ENCODE measurements at regions not wholly inside any gene's neighbourhood (a gene's known extent, or its start where the extent isn't known, plus 50 kb on each side); places are given as distances from the start of the nearest gene placed in this dataset.
"Not testable (repeated sequence)": the region's sequence is repeated elsewhere in the genome, so short reads cannot be mapped to it uniquely, and the experiment has no call there.

- DNase-seq, result no peak
- peaks cover 8% of the 10 kb centered on the region for H3K27me3 Mint-ChIP-seq
- intact Hi-C loops (cut with micrococcal nuclease), result loop anchor here (1.0 to 5.0 kb wide), 4 partner anchors 39 to 733 kb away; no protein-coding TSS in a partner anchor
- H3K27ac Mint-ChIP-seq, result no peak overlapping the region
- no peaks in the 10 kb centered on the region for H3K36me3 Mint-ChIP-seq (ENCODE audit: low read depth)
- no peaks in the 10 kb centered on the region for H3K9me3 Mint-ChIP-seq
- H3K4me1 Mint-ChIP-seq, result peaks cover 23% of the 10 kb centered on the region
- H3K4me3 Mint-ChIP-seq, result peak overlapping the region; percentile 26
Measured at GRCh38 chr10:28179743-28180099, 123.1 kb downstream of the MPP7 start.

- DNase-seq, result peak; percentile 85
- Mint-ChIP-seq H3K27ac (peak overlapping the region; percentile 85), H3K36me3 (ENCODE audit: low read depth) (no peaks in the 10 kb centered on the region), H3K4me3 (peak overlapping the region; percentile 76), H3K27me3 (peaks cover 8% of the 10 kb centered on the region), H3K9me3 (no peaks in the 10 kb centered on the region), H3K4me1 (peaks cover 23% of the 10 kb centered on the region)
- intact Hi-C loops (cut with micrococcal nuclease), result loop anchor here (1.0 to 5.0 kb wide), 4 partner anchors 40 to 733 kb away; no protein-coding TSS in a partner anchor
Measured at GRCh38 chr10:28179006-28179742, 123.7 kb downstream of the MPP7 start.

GRCh38 chr10:28177944-28178637 lies 124.8 kb downstream of the MPP7 start:
- Mint-ChIP-seq H3K27me3 (peaks cover 8% of the 10 kb centered on the region), H3K27ac (peak overlapping the region; percentile 85), H3K9me3 (no peaks in the 10 kb centered on the region), H3K4me1 (peaks cover 23% of the 10 kb centered on the region), H3K4me3 (peak overlapping the region; percentile 76), H3K36me3 (ENCODE audit: low read depth) (no peaks in the 10 kb centered on the region)
- intact Hi-C loops (cut with micrococcal nuclease), result loop anchor here (1.0 to 5.0 kb wide), 3 partner anchors 41 to 436 kb away; no protein-coding TSS in a partner anchor
- peak; percentile 73 for DNase-seq

GRCh38 chr10:28176498-28176897 lies 126.4 kb downstream of the MPP7 start:
- not testable (repeated sequence) for H3K27ac Mint-ChIP-seq; DNase-seq; H3K36me3 Mint-ChIP-seq (ENCODE audit: low read depth); H3K9me3 Mint-ChIP-seq; H3K4me3 Mint-ChIP-seq; H3K27me3 Mint-ChIP-seq
- intact Hi-C loops (cut with micrococcal nuclease), result loop anchor here (5.0 kb wide), 1 partner anchor 206 kb away; no protein-coding TSS in a partner anchor
- H3K4me1 Mint-ChIP-seq, result peaks cover 23% of the 10 kb centered on the region

GRCh38 chr10:28172223-28172610 lies 130.6 kb downstream of the MPP7 start:
- H3K27ac Mint-ChIP-seq, result no peak overlapping the region
- no peaks in the 10 kb centered on the region for H3K9me3 Mint-ChIP-seq
- H3K27me3 Mint-ChIP-seq, result no peaks in the 10 kb centered on the region
- intact Hi-C loops (cut with micrococcal nuclease), result no loop called here
- H3K36me3 Mint-ChIP-seq (ENCODE audit: low read depth), result no peaks in the 10 kb centered on the region
- no peak overlapping the region for H3K4me3 Mint-ChIP-seq
- peaks cover 5% of the 10 kb centered on the region for H3K4me1 Mint-ChIP-seq
- no peak for DNase-seq

GRCh38 chr10:28171468-28172222 lies 131.2 kb downstream of the MPP7 start:
- intact Hi-C loops (cut with micrococcal nuclease), result no loop called here
- Mint-ChIP-seq H3K27me3 (no peaks in the 10 kb centered on the region), H3K4me1 (peaks cover 5% of the 10 kb centered on the region), H3K27ac (no peak overlapping the region), H3K36me3 (ENCODE audit: low read depth) (no peaks in the 10 kb centered on the region), H3K9me3 (no peaks in the 10 kb centered on the region), H3K4me3 (no peak overlapping the region)
- DNase-seq, result no peak

GRCh38 chr10:28169525-28169924 lies 133.3 kb downstream of the MPP7 start:
- Mint-ChIP-seq H3K27ac (no peak overlapping the region), H3K9me3 (no peaks in the 10 kb centered on the region), H3K4me3 (no peak overlapping the region), H3K36me3 (ENCODE audit: low read depth) (no peaks in the 10 kb centered on the region), H3K4me1 (peaks cover 3% of the 10 kb centered on the region), H3K27me3 (no peaks in the 10 kb centered on the region)
- no peak for DNase-seq
- intact Hi-C loops (cut with micrococcal nuclease), result no loop called here

- Mint-ChIP-seq H3K36me3 (ENCODE audit: low read depth) (peaks cover 1% of the 10 kb centered on the region), H3K9me3 (peaks cover 10% of the 10 kb centered on the region), H3K4me3 (no peak overlapping the region), H3K4me1 (no peaks in the 10 kb centered on the region), H3K27ac (no peak overlapping the region), H3K27me3 (no peaks in the 10 kb centered on the region)
- intact Hi-C loops (cut with micrococcal nuclease), result no loop called here
- DNase-seq, result no peak
Measured at GRCh38 chr10:28160866-28161405, 141.9 kb downstream of the MPP7 start.

- no peak overlapping the region for H3K27ac Mint-ChIP-seq
Measured at GRCh38 chr10:28157379-28157778, 145.5 kb downstream of the MPP7 start.

GRCh38 chr10:28155726-28156125 lies 147.1 kb downstream of the MPP7 start:
- H3K4me3 Mint-ChIP-seq, result no peak overlapping the region
- no peaks in the 10 kb centered on the region for H3K27me3 Mint-ChIP-seq
- no peak for DNase-seq
- H3K36me3 Mint-ChIP-seq (ENCODE audit: low read depth), result peaks cover 1% of the 10 kb centered on the region
- intact Hi-C loops (cut with micrococcal nuclease), result no loop called here
- H3K9me3 Mint-ChIP-seq, result peaks cover 6% of the 10 kb centered on the region
- no peaks in the 10 kb centered on the region for H3K4me1 Mint-ChIP-seq
- no peak overlapping the region for H3K27ac Mint-ChIP-seq

More at GRCh38 chr10:28157379-28157778, 145.5 kb downstream of the MPP7 start:
- Mint-ChIP-seq H3K9me3 (peaks cover 6% of the 10 kb centered on the region), H3K4me3 (no peak overlapping the region), H3K27me3 (no peaks in the 10 kb centered on the region), H3K36me3 (ENCODE audit: low read depth) (peaks cover 1% of the 10 kb centered on the region), H3K4me1 (no peaks in the 10 kb centered on the region)
- no peak for DNase-seq
- intact Hi-C loops (cut with micrococcal nuclease), result no loop called here

- Mint-ChIP-seq H3K4me1 (no peaks in the 10 kb centered on the region), H3K27me3 (no peaks in the 10 kb centered on the region), H3K36me3 (ENCODE audit: low read depth) (no peaks in the 10 kb centered on the region), H3K27ac (no peak overlapping the region), H3K9me3 (no peaks in the 10 kb centered on the region), H3K4me3 (no peak overlapping the region)
- DNase-seq, result no peak
- intact Hi-C loops (cut with micrococcal nuclease), result no loop called here
Measured at GRCh38 chr10:28151636-28152035, 151.2 kb downstream of the MPP7 start.

GRCh38 chr10:28149746-28150145 lies 150.9 kb upstream of the ODAD2 start:
- H3K27me3 Mint-ChIP-seq, result no peaks in the 10 kb centered on the region
- no peaks in the 10 kb centered on the region for H3K36me3 Mint-ChIP-seq (ENCODE audit: low read depth)
- H3K9me3 Mint-ChIP-seq, result no peaks in the 10 kb centered on the region
- no peak overlapping the region for H3K27ac Mint-ChIP-seq
- no peak for DNase-seq
- no peaks in the 10 kb centered on the region for H3K4me1 Mint-ChIP-seq
- no peak overlapping the region for H3K4me3 Mint-ChIP-seq
- intact Hi-C loops (cut with micrococcal nuclease), result no loop called here

- Mint-ChIP-seq H3K27me3 (no peaks in the 10 kb centered on the region), H3K4me1 (no peaks in the 10 kb centered on the region), H3K4me3 (no peak overlapping the region), H3K9me3 (no peaks in the 10 kb centered on the region), H3K27ac (no peak overlapping the region), H3K36me3 (ENCODE audit: low read depth) (no peaks in the 10 kb centered on the region)
- no peak for DNase-seq
- intact Hi-C loops (cut with micrococcal nuclease), result no loop called here
Measured at GRCh38 chr10:28147706-28148105, 148.8 kb upstream of the ODAD2 start.

GRCh38 chr10:28139138-28139537 lies 140.3 kb upstream of the ODAD2 start:
- Mint-ChIP-seq H3K4me3 (no peak overlapping the region), H3K27ac (no peak overlapping the region), H3K27me3 (no peaks in the 10 kb centered on the region), H3K9me3 (peaks cover 11% of the 10 kb centered on the region), H3K4me1 (no peaks in the 10 kb centered on the region), H3K36me3 (ENCODE audit: low read depth) (no peaks in the 10 kb centered on the region)
- intact Hi-C loops (cut with micrococcal nuclease), result no loop called here
- DNase-seq, result no peak

All from activated CD4-positive, alpha-beta T cell treated with anti-CD3 and anti-CD28 coated beads, Interleukin-2, amount 10 ng/mL, durations not matched to agents 24 days and 14 days (primary cell).